ENCODE measurements at regions not wholly inside any gene's neighbourhood (a gene's known extent, or its start where the extent isn't known, plus 50 kb on each side); places are given as distances from the start of the nearest gene placed in this dataset.

- TF ChIP-seq ZNF468 (CRISPR knock-in tag; IDR thresholded peaks at IDR 0.05): no peak
Observed at GRCh38 chr16:65538976-65539375, 417.1 kb upstream of the CDH11 start (continued).

- POLR2A ChIA-PET: no interaction called here
- no peak overlapping the region for H3K9ac ChIP-seq (ENCODE audit: insufficient read depth, low read depth, low read length)
Observed at GRCh38 chr16:65537336-65537735, 415.5 kb upstream of the CDH11 start.

GRCh38 chr16:65534121-65534528 lies 412.3 kb upstream of the CDH11 start:
- no peaks in the 10 kb centered on the region for H3K4me1 ChIP-seq (ENCODE audit: insufficient read depth, low read length)
- no peaks in the 10 kb centered on the region for H3K9me3 ChIP-seq (ENCODE audit: low read length)
- no peaks in the 10 kb centered on the region for H3K79me2 ChIP-seq (ENCODE audit: insufficient read depth, low read length)
- FAIRE-seq (no peak), DNase-seq (ENCODE audit: low spot score) (no peak), ATAC-seq (no peak)
- no peak overlapping the region for H3K4me3 ChIP-seq (replicated peaks in 1 of 3; ENCODE audit: insufficient read depth in 1 of 3, low read depth in 2 of 3, low read length in 3 of 3)
- in situ Hi-C loops (cut with HindIII; ENCODE audit: extremely low pct_ligation_motif_present, low pct_unique_long_range_greater_than_20kb) (no loop called here), intact Hi-C loops (cut with micrococcal nuclease; ENCODE audit: unreplicated experiment) (no loop called here)
- H3K4me2 ChIP-seq (ENCODE audit: low read depth, low read length): no peak overlapping the region
- 3% methylated on average over 2 of the region's 2 CpGs for WGBS (ENCODE audit: low lambda C conversion rate)
- H2AFZ ChIP-seq (ENCODE audit: low read length): no peak overlapping the region
- POLR2A ChIA-PET: no interaction called here
- no TSS peak for BruUV-seq (replicated peaks)
- CTCF ChIA-PET (ENCODE audit: low intra/inter-chr PET ratio, low total read pairs): no interaction called here
- no peak overlapping the region for H3K9ac ChIP-seq (ENCODE audit: insufficient read depth, low read depth, low read length)
- H3K27ac ChIP-seq (ENCODE audit: extremely low read length, insufficient read depth, low read length): no peak overlapping the region
- H4K20me1 ChIP-seq (ENCODE audit: insufficient read depth, low read length): no peaks in the 10 kb centered on the region
- H3K36me3 ChIP-seq (replicated peaks in 1 of 2; ENCODE audit: control insufficient read depth in 1 of 2, insufficient read depth in 2 of 2, low read length in 2 of 2): no peaks in the 10 kb centered on the region
- no peaks in the 10 kb centered on the region for H3K27me3 ChIP-seq (ENCODE audit: control insufficient read depth in 1 of 2, insufficient read depth in 2 of 2, low read length in 2 of 2)
- TF ChIP-seq ZBTB43 (CRISPR knock-in tag; conservative IDR thresholded peaks at IDR 0.05) (no peak), MYPOP (CRISPR knock-in tag; IDR thresholded peaks at IDR 0.05) (no peak), BRD4 (CRISPR knock-in tag; IDR thresholded peaks at IDR 0.05) (no peak), ZNF12 (CRISPR knock-in tag; IDR thresholded peaks at IDR 0.05) (no peak), SNAI1 (CRISPR knock-in tag; IDR thresholded peaks at IDR 0.05; ENCODE audit: borderline replicate concordance) (no peak), ZBTB1 (CRISPR knock-in tag; IDR thresholded peaks at IDR 0.05; ENCODE audit: borderline replicate concordance) (no peak), ZNF530 (CRISPR knock-in tag; IDR thresholded peaks at IDR 0.05; ENCODE audit: low read depth) (no peak), ZKSCAN5 (CRISPR knock-in tag; IDR thresholded peaks at IDR 0.05) (no peak), MED8 (CRISPR knock-in tag; IDR thresholded peaks at IDR 0.05; ENCODE audit: insufficient replicate concordance) (no peak), ZMYM2 (CRISPR knock-in tag; IDR thresholded peaks at IDR 0.05) (no peak), TOE1 (CRISPR knock-in tag; IDR thresholded peaks at IDR 0.05) (no peak)

More at GRCh38 chr16:65537336-65537735, 415.5 kb upstream of the CDH11 start:
- CTCF ChIA-PET (ENCODE audit: low intra/inter-chr PET ratio, low total read pairs): no interaction called here
- DNase-seq (ENCODE audit: low spot score) (no peak), FAIRE-seq (no peak), ATAC-seq (no peak)
- no peaks in the 10 kb centered on the region for H3K9me3 ChIP-seq (ENCODE audit: low read length)
- H3K79me2 ChIP-seq (ENCODE audit: insufficient read depth, low read length): no peaks in the 10 kb centered on the region
- in situ Hi-C loops (cut with HindIII; ENCODE audit: extremely low pct_ligation_motif_present, low pct_unique_long_range_greater_than_20kb) (no loop called here), intact Hi-C loops (cut with micrococcal nuclease; ENCODE audit: unreplicated experiment) (no loop called here)
- H3K4me2 ChIP-seq (ENCODE audit: low read depth, low read length): no peak overlapping the region
- H3K4me1 ChIP-seq (ENCODE audit: insufficient read depth, low read length): no peaks in the 10 kb centered on the region
- no peak overlapping the region for H3K4me3 ChIP-seq (replicated peaks in 1 of 3; ENCODE audit: insufficient read depth in 1 of 3, low read depth in 2 of 3, low read length in 3 of 3)
- no peak overlapping the region for H2AFZ ChIP-seq (ENCODE audit: low read length)
- no peak overlapping the region for H3K27ac ChIP-seq (ENCODE audit: extremely low read length, insufficient read depth, low read length)
- no peaks in the 10 kb centered on the region for H3K36me3 ChIP-seq (replicated peaks in 1 of 2; ENCODE audit: control insufficient read depth in 1 of 2, insufficient read depth in 2 of 2, low read length in 2 of 2)
- WGBS (ENCODE audit: low lambda C conversion rate): 0% methylated on average over 1 of the region's 1 CpG
- H3K27me3 ChIP-seq (ENCODE audit: control insufficient read depth in 1 of 2, insufficient read depth in 2 of 2, low read length in 2 of 2): no peaks in the 10 kb centered on the region
- H4K20me1 ChIP-seq (ENCODE audit: insufficient read depth, low read length): no peaks in the 10 kb centered on the region
- no TSS peak for BruUV-seq (replicated peaks)
- TF ChIP-seq CREM (IDR thresholded peaks at IDR 0.05): no peak
- TF ChIP-seq CREM (CRISPR knock-in tag; IDR thresholded peaks at IDR 0.05): no peak
- no peak for TF ChIP-seq TEF (CRISPR knock-in tag; IDR thresholded peaks at IDR 0.05)
- no peak for TF ChIP-seq ZNF75D (CRISPR knock-in tag; IDR thresholded peaks at IDR 0.05; ENCODE audit: borderline replicate concordance)
- TF ChIP-seq ZNF510 (CRISPR knock-in tag; IDR thresholded peaks at IDR 0.05; ENCODE audit: low read depth): no peak
- TF ChIP-seq ZNF441 (CRISPR knock-in tag; IDR thresholded peaks at IDR 0.05; ENCODE audit: borderline replicate concordance): no peak
- TF ChIP-seq POLR2A (IDR thresholded peaks at IDR 0.05; ENCODE audit: insufficient read depth in 1 of 2, low read depth in 2 of 2, low read length in 2 of 2): no peak
- TF ChIP-seq JUN (CRISPR knock-in tag; IDR thresholded peaks at IDR 0.05): no peak
- TF ChIP-seq ZNF615 (CRISPR knock-in tag; IDR thresholded peaks at IDR 0.05; ENCODE audit: borderline replicate concordance): no peak
